Prostate gland (tissue), 2 donors: ENCODE measurements at regions not wholly inside any gene's neighbourhood (a gene's known extent, or its start where the extent isn't known, plus 50 kb on each side); places are given as distances from the start of the nearest gene placed in this dataset.

Experiments
- POLR2AphosphoS5 ChIP-seq: sonication (generic); formaldehyde crosslinking; IDR thresholded peaks from one replicate; pipeline ENCODE4 v1.6.1; 2017; ENCODE audit warnings: antibody characterized with exemption
- TF ChIP-seq, protein P1 (sequence below), 4 experiments: fragments of 200-600 bp in 2 of 4; fragments of 450-650 bp in 2 of 4; sonication (generic) in 2 of 4; IDR thresholded peaks; 1 replicate in 3 of 4; 2 replicates in 1 of 4; pipeline ENCODE4 v1.5.1; 2016 to 2019; ENCODE audit warnings: antibody characterized with exemption in 4 of 4, mild to moderate bottlenecking in 2 of 4, moderate library complexity in 2 of 4

- TF ChIP-seq, protein P1, sequence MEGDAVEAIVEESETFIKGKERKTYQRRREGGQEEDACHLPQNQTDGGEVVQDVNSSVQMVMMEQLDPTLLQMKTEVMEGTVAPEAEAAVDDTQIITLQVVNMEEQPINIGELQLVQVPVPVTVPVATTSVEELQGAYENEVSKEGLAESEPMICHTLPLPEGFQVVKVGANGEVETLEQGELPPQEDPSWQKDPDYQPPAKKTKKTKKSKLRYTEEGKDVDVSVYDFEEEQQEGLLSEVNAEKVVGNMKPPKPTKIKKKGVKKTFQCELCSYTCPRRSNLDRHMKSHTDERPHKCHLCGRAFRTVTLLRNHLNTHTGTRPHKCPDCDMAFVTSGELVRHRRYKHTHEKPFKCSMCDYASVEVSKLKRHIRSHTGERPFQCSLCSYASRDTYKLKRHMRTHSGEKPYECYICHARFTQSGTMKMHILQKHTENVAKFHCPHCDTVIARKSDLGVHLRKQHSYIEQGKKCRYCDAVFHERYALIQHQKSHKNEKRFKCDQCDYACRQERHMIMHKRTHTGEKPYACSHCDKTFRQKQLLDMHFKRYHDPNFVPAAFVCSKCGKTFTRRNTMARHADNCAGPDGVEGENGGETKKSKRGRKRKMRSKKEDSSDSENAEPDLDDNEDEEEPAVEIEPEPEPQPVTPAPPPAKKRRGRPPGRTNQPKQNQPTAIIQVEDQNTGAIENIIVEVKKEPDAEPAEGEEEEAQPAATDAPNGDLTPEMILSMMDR (IDR thresholded peaks at IDR 0.05), result no peak
- TF ChIP-seq POLR2AphosphoS5, result no peak
Observed at GRCh38 chr19:27618006-27618405, 1594.9 kb downstream of the UQCRFS1 start.
